ENCODE measurements at regions not wholly inside any gene's neighbourhood (a gene's known extent, or its start where the extent isn't known, plus 50 kb on each side); places are given as distances from the start of the nearest gene placed in this dataset.

- DNase-seq (ENCODE audit: low spot score): no peak
Observed at GRCh38 chr12:91852634-91853033, 293.0 kb downstream of the BTG1 start.

DNA sequence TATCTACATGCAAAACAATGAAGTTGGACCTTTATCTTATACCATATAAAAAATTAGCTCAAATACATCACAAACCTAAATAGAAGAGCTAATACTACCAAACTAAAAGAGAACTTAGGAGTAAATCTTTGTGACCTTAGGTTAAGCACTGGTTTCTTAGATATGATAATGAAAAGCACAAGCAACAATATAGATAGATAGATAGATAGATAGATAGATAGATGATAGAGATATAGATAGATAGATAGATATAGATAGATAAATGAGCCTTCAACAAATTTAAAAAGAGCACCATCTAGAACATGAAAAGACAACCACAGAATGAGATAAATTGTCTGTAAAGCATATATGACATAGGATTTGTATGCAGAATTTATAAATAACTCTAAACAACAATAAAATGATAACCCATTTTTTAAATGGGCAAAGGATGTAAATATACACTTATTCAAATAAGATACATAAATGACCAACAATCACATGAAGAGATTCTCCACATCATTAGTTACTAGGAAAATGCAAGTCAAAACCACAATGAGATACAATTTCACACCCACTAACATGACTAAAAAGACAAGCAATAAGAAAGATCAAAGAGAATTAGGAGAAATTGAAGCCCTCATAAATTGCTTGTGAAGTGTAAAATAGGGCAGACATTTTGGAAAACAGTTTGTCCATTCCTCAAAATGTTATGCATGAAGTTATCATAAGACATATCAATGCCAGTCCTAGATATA lies 293.7 kb downstream of the BTG1 start:
- DNase-seq (ENCODE audit: low spot score): no peak

GRCh38 chr12:91846466-91847055 lies 299.1 kb downstream of the BTG1 start:
- no peak for DNase-seq (ENCODE audit: low spot score)

DNA sequence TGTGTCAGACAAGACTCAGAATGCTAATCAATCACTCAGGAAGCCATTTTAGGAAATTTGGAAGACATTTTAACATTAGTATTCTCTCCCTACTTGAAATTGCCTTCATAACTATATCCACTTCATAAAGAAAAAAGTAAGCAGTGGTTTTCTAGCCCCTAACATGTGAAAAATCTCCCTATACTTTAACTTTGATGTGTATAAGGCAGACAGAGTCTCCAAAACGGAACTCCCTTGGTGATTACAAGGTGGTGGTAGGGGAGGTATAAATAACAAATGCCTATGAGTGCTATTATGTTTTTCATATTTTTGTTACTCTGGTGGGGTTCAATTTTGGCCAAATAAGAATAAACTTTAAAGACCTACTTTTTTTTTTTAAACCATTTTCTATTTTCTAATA lies 300.3 kb downstream of the BTG1 start:
- no peak for DNase-seq (ENCODE audit: low spot score)

- DNase-seq (ENCODE audit: low spot score): no peak
Observed at GRCh38 chr12:91841822-91842221, 303.8 kb downstream of the BTG1 start.

DNA sequence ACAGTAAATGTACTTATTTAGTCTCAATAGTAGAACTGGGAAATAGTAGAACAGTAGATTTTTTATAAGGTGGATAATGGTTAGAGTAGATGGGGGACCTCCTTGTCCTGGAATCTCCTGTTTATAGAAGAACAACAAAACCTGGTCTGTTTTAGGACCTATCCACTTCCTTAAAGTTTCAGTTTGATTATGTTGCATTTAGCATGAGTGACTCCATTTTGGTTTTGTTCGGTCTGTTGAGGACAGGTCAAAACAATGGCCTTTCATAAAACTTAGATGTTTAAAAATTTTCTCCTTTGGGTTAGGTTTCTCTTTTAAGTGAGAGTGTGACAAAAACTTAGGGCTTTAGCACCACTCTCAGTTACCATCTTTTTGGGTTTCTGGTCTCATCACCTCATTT lies 308.9 kb downstream of the BTG1 start:
- DNase-seq (ENCODE audit: low spot score): no peak

- no peak for DNase-seq (ENCODE audit: low spot score)
Observed at GRCh38 chr12:91836264-91836663, 309.4 kb downstream of the BTG1 start.

GRCh38 chr12:91835693-91836092 lies 310.0 kb downstream of the BTG1 start:
- DNase-seq (ENCODE audit: low spot score): no peak

GRCh38 chr12:91833780-91834359 lies 311.8 kb downstream of the BTG1 start:
- peak; percentile 10 for DNase-seq (ENCODE audit: low spot score)

- no peak for DNase-seq (ENCODE audit: low spot score)
Observed at GRCh38 chr12:91825999-91826398, 319.6 kb downstream of the BTG1 start.

DNA sequence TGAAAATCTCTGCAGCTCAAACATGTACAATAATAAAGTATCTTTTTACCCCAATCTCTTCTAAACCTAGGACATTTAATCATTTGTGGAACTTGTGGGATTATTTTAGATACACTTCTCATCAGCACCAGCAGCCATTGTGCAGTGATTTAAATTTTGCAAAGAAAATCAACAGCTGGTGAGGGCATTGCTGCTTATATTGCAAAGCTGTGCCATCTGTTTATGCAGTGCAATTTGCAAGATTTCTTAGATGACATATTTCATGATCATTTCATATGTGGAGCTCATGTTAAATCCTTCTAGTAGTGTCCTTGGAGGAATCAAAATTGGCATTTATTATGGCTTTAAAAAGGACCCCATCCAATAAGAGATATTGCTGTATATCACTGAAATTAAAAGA lies 320.7 kb downstream of the BTG1 start:
- no peak for DNase-seq (ENCODE audit: low spot score)

GRCh38 chr12:91819132-91819447 lies 326.6 kb downstream of the BTG1 start:
- no peak for DNase-seq (ENCODE audit: low spot score)

GRCh38 chr12:91818227-91819131 lies 327.2 kb downstream of the BTG1 start:
- no peak for DNase-seq (ENCODE audit: low spot score)

DNA sequence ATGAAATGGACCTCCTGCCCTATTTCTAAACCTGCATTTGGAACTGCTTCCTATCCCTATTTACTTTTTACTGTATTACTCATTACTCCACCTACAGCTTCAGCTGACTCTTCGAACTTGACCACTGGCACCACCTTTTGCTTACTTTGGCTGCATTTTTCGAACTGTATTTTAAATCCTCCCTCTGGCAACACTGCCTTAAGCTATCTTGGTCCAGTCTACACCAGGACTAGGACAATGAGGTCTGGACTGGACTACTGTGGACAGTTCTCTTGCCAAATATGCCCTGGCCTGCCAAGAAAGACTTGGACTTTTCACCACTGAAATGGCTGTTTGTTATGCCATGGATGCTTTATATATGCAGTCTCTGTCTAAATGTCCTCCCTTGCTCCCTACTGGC lies 328.1 kb downstream of the BTG1 start:
- no peak for DNase-seq (ENCODE audit: low spot score)

- no peak for DNase-seq (ENCODE audit: low spot score)
Observed at GRCh38 chr12:91813701-91814100, 331.9 kb downstream of the BTG1 start.

- peak; percentile 60 for DNase-seq (ENCODE audit: low spot score)
Observed at GRCh38 chr12:91811481-91812287, 334.0 kb downstream of the BTG1 start.

- DNase-seq (ENCODE audit: low spot score): no peak
Observed at GRCh38 chr12:91810531-91811451, 334.9 kb downstream of the BTG1 start.

- no peak for DNase-seq (ENCODE audit: low spot score)
Observed at GRCh38 chr12:91810077-91810476, 335.6 kb downstream of the BTG1 start.

DNA sequence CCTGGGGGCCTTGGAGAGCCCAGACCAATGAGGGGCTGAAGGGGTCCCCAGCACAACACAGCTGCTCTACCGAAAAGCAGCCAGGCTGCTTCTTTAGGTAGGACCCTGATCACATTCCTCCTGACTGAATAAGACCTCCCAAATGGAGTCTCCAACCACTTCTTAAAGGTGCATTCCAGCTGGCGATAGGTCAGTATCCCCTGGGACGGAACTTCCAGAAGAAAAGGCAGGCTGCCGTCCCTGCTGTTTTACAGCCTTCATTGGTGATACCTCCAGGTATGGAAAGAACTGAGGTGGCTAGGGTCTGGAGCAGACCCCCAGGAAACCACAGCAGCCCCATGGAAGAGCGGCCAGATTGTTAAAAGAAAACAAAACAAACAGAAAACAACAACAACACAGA lies 340.6 kb downstream of the BTG1 start:
- DNase-seq (ENCODE audit: low spot score): no peak

DNA sequence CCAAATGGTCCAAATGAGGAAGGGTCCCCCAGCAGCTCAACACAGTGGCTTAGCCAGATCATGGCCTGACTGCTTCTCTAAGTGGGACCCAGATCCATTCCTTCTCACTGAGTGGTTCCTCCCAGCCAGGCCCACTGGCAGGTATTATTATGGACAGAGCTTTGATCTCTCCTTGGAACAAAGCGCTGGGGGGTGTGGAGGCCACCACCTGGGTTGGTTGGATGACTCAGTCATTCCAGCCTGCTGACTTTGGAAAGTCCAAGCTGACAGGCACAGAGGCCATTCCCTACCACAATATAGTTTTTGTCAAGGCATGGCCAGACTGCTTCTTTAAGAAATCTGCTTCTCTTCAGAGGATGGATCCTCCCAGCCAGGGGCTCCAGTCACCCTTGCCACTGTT lies 341.1 kb downstream of the BTG1 start:
- DNase-seq (ENCODE audit: low spot score): no peak

DNA sequence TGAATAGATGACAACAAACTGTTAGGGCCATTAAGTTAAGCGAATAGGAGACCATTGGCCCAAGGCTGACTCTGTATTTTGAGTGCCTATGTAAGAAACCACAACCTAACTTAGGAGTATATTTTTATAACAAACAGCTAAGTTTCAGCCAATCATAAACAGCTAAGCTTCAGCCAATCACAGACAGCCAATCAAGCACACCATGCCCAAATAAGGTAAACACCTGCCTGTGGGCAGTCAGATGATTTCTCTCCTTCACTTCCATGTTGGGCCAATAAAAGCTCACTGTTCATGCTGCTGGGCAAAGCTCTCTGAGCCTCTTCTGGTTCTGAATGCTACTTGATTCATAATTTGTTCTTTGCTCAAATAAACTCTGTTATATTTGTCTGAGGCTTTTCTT lies 344.6 kb downstream of the BTG1 start:
- DNase-seq (ENCODE audit: low spot score): no peak
